ENCODE measurements at regions not wholly inside any gene's neighbourhood (a gene's known extent, or its start where the extent isn't known, plus 50 kb on each side); places are given as distances from the start of the nearest gene placed in this dataset.
"Not testable (repeated sequence)": the region's sequence is repeated elsewhere in the genome, so short reads cannot be mapped to it uniquely, and the experiment has no call there.

DNA sequence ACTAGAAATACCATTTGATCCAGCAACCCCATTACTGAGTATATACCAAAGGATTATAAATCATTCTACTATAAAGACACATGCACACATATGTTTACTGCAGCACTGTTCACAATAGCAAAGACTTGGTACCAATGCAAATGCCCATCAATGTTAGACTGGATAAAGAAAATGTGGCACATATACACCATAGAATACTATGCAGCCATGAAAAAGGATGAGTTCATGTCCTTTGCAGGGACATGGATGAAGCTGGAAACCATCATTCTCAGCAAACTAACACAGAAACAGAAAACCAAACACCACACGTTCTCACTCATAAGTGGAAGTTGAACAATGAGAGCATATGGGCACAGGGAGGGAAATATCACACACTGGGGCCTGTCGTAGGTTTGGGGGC is 106.0 kb downstream of the SPATA18 start:
- not testable (repeated sequence) for DNase-seq

DNA sequence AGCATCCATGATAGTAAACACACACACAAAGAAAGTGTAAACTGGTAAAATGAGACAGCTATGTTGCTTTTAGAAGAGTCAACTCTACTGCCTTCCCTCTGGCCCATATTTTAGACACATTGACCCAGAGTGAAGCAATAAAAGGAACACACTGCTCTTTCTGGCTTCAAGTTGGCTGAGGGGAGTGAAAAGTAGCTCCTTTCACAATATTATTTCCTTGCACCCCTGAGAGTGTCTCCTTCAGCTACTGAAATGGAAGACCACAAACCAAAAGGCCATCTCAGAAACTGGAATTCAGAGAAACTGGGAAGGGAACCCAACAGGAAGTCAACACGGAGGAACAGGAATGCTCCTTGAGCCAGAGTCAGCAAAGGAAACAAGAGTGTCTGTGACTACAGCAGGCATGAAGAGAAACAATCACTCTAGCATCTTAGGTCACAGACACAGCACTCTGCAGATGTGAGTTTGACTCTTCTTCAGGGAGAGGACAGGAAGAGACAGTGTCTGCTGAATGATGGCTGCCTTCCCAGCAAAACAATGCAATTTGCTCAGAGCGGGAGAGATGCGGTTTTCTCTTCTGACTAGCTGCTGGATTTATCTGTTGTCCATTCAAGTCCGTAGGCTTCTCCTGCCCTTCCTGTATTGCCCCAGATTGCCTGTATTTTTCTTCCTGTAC is 106.7 kb downstream of the SPATA18 start:
- DNase-seq, result no peak

DNA sequence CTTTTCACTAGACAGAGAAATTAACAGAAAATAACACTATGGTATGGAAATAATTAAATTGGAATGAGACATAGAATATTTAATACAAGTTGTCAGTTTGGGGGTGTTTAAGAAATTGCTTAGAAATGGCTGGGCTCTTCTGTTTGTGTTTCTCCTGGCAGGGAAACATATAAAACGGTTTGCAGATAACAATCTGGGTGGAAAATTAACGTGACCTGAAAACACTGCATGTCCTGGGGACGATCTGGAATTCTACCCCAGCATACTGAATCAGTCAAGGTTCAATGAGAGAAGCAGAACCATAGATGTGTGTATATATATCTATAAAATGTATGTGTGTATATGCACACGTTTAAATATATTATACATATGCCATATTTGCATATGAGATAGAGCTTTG is 109.8 kb downstream of the SPATA18 start:
- DNase-seq, result no peak

DNA sequence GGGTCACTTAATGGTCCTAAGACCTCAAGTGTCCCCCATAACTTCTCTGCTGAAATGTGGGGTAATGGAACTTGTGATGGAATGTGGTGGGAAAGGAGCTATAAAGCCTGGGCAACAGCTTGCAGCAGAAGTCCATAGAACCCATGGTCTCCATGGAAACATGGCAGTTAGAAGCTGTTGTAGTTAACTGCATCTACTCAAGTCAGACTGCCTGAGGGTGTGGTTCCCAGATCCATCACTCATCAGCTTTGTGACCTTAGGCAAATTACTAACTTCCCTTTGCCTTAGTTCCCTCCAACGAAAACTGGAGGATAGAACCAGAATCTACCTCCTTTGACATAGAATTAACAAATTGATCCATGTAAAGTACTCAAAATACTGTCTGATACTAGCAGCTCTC is 113.0 kb downstream of the SPATA18 start:
- no peak for DNase-seq

DNA sequence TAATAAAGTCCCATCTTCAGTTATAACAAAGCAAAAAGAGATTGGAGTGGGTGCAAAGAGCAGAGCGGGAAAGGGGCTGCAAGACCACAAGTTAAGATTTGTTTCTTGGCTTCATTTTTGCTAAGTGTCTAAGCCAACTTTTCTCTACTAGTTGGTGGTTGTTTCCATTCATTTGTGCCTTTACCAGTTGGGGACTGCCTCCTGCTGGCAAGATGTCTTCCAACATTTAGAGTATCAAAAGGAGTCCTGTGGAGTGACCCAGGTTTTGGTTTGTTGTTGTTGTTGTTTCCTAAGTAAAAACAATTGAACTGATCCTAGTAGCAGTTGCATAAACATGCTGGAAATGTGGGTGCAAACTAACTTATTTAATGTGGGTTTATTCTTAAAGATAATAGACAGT is 121.1 kb downstream of the SPATA18 start:
- DNase-seq, result no peak

DNA sequence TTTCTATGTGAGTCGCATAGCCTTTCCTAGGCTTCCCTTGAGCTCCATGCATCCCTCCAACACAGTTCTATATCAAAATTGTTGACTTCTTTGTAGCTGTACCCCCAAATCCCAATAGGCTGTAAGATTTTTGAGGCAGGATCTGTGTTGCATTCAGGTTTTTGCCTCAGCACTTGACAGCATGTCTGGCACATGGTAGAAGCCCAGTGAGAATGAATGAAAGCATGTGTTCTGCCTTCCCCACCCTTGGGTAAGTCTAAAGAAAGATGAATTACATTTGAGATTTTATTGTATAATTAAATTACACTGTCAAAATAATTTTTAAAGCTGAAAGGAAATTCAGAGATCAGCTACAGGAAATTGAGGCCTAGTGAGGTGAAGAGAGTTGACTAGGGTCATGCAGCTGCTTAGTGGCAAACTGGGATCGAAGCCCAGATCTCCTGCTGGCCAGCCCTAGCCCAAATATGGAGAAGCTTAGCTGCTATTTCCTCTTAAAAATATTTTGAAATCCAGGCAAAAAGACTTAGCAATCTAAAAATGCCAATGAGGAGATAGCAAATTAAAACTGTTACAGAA is 122.5 kb downstream of the SPATA18 start:
- DNase-seq, result no peak

DNA sequence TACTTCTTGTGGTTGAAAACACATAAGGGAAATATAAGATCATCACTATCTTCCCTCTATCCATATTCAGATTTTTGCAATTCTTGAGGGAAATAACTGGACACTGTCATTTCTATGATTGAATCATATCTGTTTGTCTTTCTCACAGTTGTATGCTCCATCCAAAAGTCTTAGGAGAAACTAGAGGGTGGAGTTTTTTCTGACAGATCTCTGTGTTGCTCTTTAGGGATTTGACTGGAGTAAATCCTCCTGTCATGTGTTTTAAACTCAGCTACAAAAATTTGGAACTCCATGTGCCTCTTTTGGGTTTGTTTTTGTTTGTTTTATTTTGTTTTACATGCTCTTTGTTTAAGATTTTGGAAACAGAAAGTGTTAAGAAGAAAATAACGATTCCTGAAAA is 136.5 kb downstream of the SPATA18 start:
- no peak for DNase-seq

DNA sequence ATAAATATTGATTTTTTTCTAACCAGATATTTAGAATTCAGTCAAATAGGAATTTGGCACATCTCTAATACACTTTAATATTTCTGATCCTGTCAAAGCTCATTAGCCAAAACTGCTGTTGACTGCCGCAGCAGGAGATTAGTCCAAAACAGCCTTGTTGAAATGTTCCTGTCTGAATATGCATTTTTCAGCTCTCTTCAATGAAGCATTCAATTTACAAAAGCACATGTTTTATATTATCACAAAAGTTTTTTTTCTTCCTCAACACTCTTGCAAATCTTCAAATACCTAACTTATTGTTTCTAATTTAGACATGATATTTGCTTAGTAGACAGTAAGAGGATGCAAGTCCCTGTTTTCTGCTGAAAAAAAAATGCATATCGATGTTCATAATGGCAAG is 140.9 kb downstream of the SPATA18 start:
- DNase-seq, result no peak

DNA sequence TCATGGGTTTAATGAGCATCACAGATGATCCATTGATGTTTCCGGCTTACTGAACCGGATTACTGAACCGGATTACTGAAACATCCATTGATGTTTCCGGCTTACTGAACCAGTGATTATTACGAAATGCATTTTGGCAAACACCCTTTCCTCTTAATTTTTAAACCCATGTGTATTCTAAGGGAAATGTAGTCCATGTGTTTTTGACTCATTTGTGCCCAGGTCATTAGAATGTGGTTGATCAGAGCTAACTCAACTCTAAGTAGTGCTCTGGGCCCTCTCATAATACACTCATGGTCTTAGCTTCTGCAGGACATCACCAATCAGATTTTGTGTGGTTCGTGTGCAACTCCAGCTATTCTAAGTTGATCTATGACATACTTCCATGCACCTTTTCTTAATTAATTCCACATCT is 141.6 kb downstream of the SPATA18 start:
- no peak for DNase-seq

DNA sequence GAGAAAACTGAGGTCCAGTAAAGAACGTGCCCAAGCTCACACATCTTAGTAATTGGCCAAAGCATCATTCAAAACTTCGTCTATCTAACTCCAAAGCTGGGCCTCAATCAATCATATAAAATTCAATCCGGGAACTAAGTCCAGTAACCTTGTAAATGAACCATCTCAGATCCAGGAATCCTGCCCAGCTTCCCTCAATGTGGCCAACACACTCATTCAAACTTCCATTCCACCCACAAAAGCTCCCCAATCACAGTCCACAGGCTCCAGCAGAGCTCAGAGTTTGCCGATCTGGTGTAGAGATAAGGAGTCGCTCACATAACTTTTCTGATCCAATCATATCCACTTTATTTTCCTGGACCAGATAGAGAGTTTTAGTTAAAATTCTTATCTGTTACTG is 144.8 kb downstream of the SPATA18 start:
- DNase-seq, result no peak

DNA sequence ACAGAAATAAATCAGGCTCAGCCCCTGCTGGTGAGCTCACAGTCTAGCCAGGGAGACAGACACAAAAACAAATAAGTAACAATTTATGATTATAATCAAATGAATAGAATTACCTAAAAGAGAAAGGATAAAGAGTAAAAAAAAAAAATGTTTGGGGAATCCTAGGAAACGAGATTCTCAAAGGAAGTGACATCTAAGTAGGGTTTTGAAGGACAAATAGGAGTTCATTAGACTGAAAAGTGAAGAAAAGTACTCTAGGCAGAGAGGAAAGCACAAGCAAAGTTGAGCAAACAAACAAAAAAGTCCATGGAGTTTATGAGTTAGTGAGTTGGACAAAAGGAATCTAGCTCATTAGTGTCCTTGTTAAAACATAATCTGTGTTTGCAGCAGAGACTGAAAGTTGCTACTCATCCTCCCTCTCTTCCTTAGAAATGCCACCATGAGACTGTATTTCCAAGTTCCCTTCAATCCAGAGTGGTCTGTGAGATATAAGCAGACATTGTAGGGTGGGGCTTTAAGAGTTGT is 145.6 kb downstream of the SPATA18 start:
- no peak for DNase-seq

DNA sequence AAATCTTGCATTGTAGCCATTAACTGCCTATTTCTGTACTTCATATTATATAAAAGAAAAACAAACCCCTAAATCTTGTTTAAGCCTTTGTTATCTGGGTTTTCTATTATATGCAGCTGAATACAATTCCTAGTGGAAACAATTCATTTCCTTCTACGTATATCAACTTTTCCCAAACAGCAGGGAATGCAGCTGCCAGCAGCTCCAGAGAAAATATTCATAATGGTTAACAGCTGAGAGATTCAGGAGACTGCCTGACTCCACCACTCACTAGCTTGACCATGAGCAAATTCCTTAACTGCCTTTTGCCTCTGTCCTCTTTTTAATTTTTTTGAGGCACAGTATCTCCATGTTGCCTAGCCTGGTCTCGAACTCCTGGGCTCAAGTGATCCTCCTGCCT is 146.2 kb downstream of the SPATA18 start:
- DNase-seq, result no peak

DNA sequence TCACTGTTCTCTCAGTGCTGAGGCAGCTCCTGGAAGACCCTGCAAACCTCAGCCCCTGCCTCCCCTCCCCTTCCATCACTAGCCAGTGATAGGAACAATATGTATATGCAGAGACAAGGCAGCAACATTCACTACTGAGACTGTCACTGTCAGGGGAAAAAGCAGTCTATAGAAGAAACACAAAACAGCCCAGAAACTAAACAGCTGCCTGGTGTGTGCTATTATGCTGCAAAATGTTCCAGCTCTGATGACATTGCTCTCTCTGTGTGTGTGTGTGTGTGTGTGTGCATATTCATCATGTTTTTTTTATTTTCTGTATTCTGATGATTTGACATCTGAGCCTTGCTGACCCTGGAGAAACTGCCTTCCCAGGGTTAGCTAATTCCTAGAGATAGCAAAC is 147.2 kb downstream of the SPATA18 start:
- DNase-seq, result no peak

DNA sequence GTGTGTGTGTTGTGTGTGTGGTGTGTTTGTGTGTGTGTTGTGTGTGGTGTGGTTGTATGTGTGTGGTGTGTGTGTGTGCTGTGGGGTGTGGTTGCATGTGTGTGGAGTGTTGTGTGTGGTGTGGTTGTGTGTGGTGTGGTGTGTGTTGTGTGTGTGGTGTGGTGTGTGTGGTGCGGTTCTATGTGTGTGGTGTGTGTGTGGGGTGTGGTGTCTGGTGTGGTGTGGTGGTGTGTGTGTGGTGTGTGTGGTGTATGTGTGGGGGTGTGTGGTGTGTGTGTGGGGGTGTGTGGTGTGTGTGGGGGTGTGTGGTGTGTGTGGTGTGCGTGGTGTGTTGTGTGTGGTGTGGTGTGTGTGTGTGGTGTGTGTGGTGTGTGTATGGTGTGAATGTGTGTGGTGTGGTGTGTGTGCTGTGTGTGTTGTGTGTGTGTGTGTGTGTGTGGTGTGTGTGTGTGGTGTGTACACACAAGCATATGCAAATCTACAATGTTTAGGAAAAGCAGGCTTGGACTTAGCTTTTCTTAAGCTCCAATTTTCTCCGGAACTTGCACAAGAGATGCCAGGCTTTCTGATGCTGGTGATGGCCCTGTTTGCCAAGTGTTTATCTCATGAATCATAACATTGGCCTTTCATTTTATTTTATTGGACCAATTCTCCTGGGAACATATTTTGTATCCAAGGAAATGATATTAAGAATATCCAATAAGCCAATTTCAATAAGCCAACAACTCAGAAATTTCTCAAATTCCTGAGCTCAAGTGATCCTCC is 148.7 kb downstream of the SPATA18 start:
- no peak for DNase-seq

DNA sequence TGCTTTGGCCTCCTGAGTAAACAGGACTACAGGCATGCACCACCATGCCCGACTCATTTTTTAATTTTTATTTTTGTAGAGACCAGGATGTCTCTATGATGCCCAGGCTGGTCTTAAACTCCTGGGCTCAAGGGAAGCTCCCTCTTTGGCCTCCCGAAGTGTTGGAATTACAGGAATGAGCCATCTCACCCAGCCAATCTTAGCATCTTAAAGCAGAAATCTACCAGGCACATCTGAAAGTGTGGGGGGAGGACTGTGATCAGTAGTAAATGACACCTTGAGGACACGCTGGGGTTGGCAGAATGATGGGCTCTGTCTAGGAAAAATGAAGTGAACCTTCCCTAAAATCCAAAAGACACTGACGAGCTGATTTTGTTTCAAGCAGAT is 149.2 kb downstream of the SPATA18 start:
- DNase-seq, result no peak

DNA sequence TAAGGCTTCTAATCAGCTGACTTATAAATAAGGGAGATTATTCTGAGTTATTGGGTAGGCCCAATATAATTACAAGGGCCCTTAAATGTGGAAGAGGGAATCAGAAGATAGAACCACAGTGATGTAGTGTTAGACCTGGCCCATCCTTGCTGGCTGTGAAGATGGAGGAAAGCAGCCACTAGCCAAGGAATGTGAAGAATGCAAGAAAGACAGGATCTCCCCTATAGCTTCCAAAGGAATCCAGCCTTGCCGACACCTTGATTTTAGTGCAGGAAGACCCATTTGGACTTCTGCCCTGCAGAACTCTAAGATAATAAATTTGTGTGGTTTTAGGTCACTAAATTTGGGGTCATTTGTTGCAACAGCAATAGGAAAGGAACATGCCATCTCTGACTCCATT is 150.6 kb downstream of the SPATA18 start:
- DNase-seq, result no peak

DNA sequence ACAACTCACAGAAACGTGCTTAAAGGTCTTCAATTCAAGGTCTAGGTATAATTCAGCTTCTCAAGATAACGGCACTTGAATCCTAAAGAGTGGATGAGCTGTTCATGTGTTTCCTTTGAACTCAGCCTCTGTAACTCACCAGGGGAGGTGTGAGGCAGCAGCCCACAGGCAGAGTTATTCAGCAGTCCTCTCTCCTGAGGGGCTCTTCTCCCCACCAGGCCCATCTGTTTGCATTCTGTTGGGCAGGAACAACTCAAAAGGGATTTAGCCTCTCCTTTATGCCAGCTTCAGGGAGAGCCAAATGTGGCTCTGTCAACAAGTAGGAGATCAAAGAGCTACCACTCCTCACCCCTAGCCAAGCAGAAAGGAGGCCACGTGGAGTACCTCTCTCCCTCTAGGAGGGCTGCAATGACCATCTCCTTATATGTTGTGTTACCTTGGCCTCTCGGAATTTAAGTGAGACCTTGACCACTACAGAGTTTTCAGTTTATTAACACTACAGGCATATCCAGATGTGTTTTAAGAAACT is 151.2 kb downstream of the SPATA18 start:
- DNase-seq, result no peak

DNA sequence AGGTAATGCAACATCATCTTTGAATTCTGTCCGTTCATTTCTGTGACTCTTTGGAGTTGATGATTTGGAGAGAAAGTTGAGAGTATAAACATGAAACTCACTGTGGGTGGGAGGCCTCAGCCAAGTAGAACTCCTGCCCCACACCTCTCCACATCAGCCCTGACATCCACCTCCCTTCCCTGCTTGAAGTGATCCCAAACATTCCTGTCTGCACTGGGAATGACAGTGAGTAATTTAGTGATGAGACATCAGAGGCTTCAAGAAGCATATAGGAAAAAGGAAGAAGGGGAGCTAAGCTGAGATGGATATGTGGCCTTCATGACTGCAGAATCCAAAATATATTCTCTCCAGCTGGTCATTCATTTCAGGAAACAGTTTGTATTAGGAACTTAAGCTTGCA is 151.8 kb downstream of the SPATA18 start:
- no peak for DNase-seq

DNA sequence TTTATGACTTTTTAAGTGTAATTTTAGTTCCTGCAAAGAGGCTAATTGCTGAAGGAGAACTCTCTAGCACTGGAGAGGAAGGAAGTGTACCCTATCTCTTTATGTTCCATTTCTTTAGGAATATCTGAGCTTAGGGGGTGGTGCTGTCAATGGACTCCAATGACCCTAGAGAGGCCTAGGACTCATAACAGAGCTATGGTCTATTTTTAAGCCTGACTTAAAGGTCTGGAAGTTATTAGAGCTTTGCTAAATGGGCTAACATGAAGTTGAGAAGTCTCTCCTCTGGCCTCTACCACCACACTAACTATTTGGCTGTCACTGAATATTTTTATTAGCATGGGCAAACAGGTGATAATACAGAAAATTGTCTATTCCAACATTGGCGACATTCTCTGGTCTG is 152.2 kb downstream of the SPATA18 start:
- no peak for DNase-seq

DNA sequence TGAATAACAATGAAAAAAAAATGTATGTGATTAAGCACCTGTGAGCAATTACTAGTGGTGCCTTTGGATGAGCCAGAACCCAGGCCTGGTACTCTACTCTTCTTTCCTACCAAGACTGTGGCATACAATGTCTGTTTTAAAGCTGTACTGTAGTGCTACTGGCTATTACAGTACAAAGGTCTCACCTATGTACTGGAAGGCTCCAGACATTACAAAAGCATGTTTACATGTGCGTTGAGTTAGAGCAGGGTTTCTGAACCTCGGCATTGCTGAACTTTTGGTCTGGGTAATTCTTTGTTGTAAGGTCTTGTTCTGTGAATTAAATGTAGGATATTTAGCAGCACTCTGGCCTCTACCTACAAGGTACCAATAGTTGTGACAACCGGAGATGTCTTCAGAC is 153.8 kb downstream of the SPATA18 start:
- DNase-seq, result no peak

DNA sequence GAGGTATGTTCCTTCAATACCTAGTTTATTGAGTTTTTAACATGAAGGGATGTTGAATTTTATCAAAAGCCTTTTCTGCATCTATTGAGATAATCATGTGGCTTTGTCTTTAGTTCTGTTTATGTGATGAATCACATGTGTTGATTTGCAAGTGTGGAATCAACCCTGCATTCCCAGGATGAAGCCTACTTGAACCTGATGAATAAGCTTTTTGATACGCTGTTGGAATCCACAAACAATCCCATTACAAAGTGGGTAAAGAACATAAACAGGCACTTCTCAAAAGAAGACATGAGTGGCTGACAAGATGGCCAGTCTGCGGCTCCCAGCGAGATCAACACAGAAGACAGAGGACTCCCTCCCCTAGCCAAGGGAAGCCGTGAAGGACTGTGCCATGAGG is 156.0 kb downstream of the SPATA18 start:
- DNase-seq, result not testable (repeated sequence)

DNA sequence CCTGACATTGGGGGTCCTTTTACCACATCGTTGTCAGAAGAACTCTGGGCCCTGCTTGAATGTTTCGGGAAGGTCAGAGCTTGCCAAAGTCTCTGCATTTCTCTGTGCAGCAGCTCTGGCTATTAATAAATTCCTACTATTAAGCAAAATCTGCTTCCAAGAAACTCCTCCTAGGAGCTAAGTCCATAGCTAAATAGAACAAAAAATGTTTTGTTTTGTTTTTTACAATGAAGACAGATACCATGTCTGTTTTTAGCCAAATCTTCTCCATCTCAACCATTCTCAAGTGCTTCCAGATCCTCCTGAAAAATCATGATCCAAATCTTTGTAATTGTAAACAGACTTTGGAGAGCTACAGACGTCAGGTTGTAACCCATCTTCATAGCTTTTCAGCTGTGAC is 161.6 kb downstream of the SPATA18 start:
- DNase-seq, result no peak

DNA sequence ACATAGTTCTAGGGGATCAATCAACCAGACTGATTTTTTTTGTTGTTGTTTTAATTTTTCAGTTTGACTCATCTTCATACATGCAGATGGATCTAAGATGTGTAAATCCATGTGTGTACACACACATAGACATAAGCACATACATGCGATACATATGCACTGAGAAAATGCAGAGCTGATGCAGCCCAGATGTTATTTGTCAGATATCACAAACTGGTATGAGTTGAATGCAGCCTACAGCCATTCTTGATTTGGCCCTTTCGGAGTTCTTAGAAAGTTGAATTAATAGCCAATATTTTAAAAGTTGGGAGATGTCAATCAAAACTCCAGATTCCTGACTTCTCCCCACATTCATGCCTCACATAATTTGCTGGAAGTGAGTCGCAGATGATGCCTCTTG is 180.4 kb downstream of the SPATA18 start:
- no peak for DNase-seq
